ENCODE measurements at regions not wholly inside any gene's neighbourhood (a gene's known extent, or its start where the extent isn't known, plus 50 kb on each side); places are given as distances from the start of the nearest gene placed in this dataset.

GRCh38 chr5:123717139-123717538 lies 205.2 kb downstream of the CSNK1G3 start:
- Histone ChIP-seq H3K4me3 (no peak overlapping the region), H3K27me3 (no peaks in the 10 kb centered on the region), H3K9me3 (no peaks in the 10 kb centered on the region), H3K36me3 (no peaks in the 10 kb centered on the region), H3K4me1 (peaks cover 0 to 6% (median 0%) of the 10 kb centered on the region in 3 donors), H3K27ac (no peak overlapping the region)
- intact Hi-C loops (cut with DNase I), result no loop called here
- TF ChIP-seq CTCF (IDR thresholded peaks at IDR 0.05), result no peak
- ATAC-seq, result no peak
- no peak for DNase-seq
- FAIRE-seq, result no peak

- H3K4me1 ChIP-seq, result peaks cover 0 to 6% (median 0%) of the 10 kb centered on the region in 3 donors
- no peak for FAIRE-seq
- H3K4me3 ChIP-seq, result no peak overlapping the region
- DNase-seq, result no peak
- TF ChIP-seq CTCF (IDR thresholded peaks at IDR 0.05), result no peak
- no peaks in the 10 kb centered on the region for H3K36me3 ChIP-seq
- ATAC-seq, result no peak
- intact Hi-C loops (cut with DNase I), result no loop called here
- no peak overlapping the region for H3K27ac ChIP-seq
- no peaks in the 10 kb centered on the region for H3K27me3 ChIP-seq
- 76 to 77% methylated on average over 3 of the region's 3 CpGs for WGBS, 2 donors
- no peaks in the 10 kb centered on the region for H3K9me3 ChIP-seq
These were observed 198.1 kb downstream of the CSNK1G3 start for GRCh38 chr5:123710031-123710430.

DNA sequence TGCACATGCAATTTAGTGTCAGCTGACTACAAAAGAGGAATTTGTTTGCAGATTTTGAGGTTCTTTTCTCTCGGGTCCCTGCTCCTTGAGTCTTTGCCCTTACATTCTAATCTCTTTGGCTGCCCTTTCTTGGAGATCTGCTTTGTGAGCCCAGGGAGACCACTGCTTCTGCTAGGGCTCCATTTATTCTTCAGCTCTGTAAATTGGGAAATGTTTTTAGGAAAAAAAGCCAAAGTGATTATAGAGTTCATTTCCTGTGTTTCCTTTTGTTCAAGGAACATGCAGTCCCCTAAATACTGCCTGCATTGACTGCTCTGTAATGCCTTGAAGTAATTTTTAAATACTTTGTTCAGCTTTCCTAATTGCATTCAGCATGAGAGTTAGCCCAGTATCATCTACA lies 197.4 kb downstream of the CSNK1G3 start:
- DNase-seq (no peak), ATAC-seq (no peak), FAIRE-seq (no peak)
- Histone ChIP-seq H3K27me3 (no peaks in the 10 kb centered on the region), H3K36me3 (no peaks in the 10 kb centered on the region), H3K27ac (no peak overlapping the region), H3K9me3 (no peaks in the 10 kb centered on the region), H3K4me1 (peaks cover 0 to 6% (median 0%) of the 10 kb centered on the region in 3 donors), H3K4me3 (no peak overlapping the region)
- intact Hi-C loops (cut with DNase I), result no loop called here
- TF ChIP-seq CTCF (IDR thresholded peaks at IDR 0.05), result no peak
- 62 to 70% methylated on average over 1 of the region's 1 CpG for WGBS, 2 donors

DNA sequence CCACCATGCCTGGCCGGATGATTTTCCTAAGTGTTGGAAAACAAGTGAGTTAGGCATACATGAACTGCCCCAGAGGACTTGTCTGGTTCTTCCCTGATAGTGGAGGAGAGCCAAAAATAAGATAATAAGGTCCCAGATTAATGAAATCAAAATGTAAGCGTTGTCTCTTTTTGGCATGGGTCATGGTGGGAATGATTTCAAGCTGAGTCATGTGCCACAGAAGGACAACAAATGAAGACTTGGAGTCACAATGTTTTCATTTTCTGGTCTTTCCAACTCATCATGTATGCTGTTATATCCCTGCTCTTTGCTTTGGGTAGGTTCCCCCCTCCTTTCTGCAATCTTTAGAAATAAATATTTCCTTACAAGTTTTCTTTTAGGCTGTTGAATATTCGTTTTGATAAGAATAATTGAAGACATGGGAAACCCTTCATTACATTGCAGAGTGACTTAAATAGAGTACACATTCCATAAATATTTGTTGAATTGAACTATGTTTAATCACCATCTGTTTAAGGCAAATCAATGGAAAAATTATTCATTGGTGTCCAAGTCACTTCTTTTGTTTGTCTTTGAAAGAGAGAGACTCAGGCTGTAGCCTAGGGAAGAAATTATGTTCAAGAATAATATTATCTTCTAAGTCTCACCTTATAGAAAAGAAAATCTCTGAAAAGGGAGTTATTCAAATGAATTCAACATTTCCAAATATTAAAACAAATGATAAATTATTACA lies 196.3 kb downstream of the CSNK1G3 start:
- FAIRE-seq (no peak), ATAC-seq (peak in 1 of 4 donors; percentile 39), DNase-seq (no peak)
- no peak overlapping the region for H3K4me3 ChIP-seq
- H3K27ac ChIP-seq, result no peak overlapping the region
- no peaks in the 10 kb centered on the region for H3K9me3 ChIP-seq
- no peaks in the 10 kb centered on the region for H3K36me3 ChIP-seq
- no peak for TF ChIP-seq CTCF (IDR thresholded peaks at IDR 0.05)
- H3K4me1 ChIP-seq, result peaks cover 0 to 6% (median 0%) of the 10 kb centered on the region in 3 donors
- H3K27me3 ChIP-seq, result no peaks in the 10 kb centered on the region
- intact Hi-C loops (cut with DNase I), result no loop called here
- WGBS, 2 donors, result 12 to 33% methylated on average over 3 of the region's 3 CpGs

DNA sequence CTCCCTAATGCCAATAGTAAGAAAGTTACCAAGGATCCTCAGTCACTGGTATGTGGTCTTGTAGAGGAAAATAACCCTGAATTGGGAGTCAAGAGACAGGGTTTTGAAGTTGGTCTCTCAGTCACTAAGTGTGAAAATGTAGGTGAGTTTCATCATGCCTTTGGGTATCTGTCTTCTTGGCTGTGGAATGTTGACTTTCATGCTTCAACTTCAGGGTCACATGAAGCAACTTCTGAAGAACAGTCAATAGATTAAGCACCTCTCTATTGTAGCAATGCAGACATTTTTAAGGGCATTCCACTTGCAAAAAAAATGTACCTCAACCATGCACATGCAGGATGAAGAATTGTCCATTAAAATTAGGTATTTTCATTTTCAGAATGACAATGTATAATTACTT lies 194.6 kb downstream of the CSNK1G3 start:
- H3K27me3 ChIP-seq, result no peaks in the 10 kb centered on the region
- H3K27ac ChIP-seq, result no peak overlapping the region
- H3K4me1 ChIP-seq, result peaks cover 0 to 6% (median 0%) of the 10 kb centered on the region in 3 donors
- no peak for DNase-seq
- no peaks in the 10 kb centered on the region for H3K36me3 ChIP-seq
- intact Hi-C loops (cut with DNase I), result no loop called here
- no peaks in the 10 kb centered on the region for H3K9me3 ChIP-seq
- no peak for TF ChIP-seq CTCF (IDR thresholded peaks at IDR 0.05)
- no peak for ATAC-seq
- H3K4me3 ChIP-seq, result no peak overlapping the region
- FAIRE-seq, result no peak
